Mucosa of descending colon (tissue), 3 donors: ENCODE measurements at regions not wholly inside any gene's neighbourhood (a gene's known extent, or its start where the extent isn't known, plus 50 kb on each side); places are given as distances from the start of the nearest gene placed in this dataset.

Experiments
- ATAC-seq: fragments of 200-7000 bp; cut with Tn5 transposase; one replicate; pipeline ENCODE4 v1.9.1; 2020; ENCODE audit warnings: mild to moderate bottlenecking, moderate library complexity
- DNase-seq, 3 donors: peaks; one replicate each; pipeline ENCODE4 v3.0.0-alpha.2; 2020
- H3K36me3 ChIP-seq: fragments of 200-600 bp; one replicate; pipeline ENCODE4 v1.8.0; 2021; ENCODE audit warnings: low read depth, mild to moderate bottlenecking
- H3K4me1 ChIP-seq: fragments of 200-600 bp; one replicate; pipeline ENCODE4 v1.8.0; 2021; ENCODE audit warnings: low read depth, mild to moderate bottlenecking
- H3K4me3 ChIP-seq: fragments of 200-600 bp; one replicate; pipeline ENCODE4 v1.8.0; 2021; ENCODE audit warnings: mild to moderate bottlenecking
- H3K9me3 ChIP-seq: fragments of 200-600 bp; one replicate; pipeline ENCODE4 v1.8.0; 2021; ENCODE audit warnings: mild to moderate bottlenecking
- CTCF ChIP-seq: fragments of 200-600 bp; IDR thresholded peaks from one replicate; pipeline ENCODE4 v1.8.0; 2022; ENCODE audit warnings: antibody characterized with exemption, mild to moderate bottlenecking
- intact Hi-C, 2 donors: fragments of 100-400 bp; cut with DNase I in 1 of 2; cut with micrococcal nuclease in 1 of 2; formaldehyde crosslinking; loops; one replicate each; pipeline versions ENCODE4 v1.11.0 to v1.11.1; 2022; cut with DNase I, micrococcal nuclease
- donor health status: DM: no; HTN: no; CAD: no; lungs with moderate emphysema.
- donor health status: DM: no; HTN: no; CAD: no.
- donor health status: DM: no; HTN: yes; CAD: no.

- H3K36me3 ChIP-seq: no peaks in the 10 kb centered on the region
- DNase-seq (no peak), ATAC-seq (no peak)
- H3K4me1 ChIP-seq: peaks cover 9% of the 10 kb centered on the region
- no peak for TF ChIP-seq CTCF
- intact Hi-C loops: no loop called here
- no peak overlapping the region for H3K4me3 ChIP-seq
- no peaks in the 10 kb centered on the region for H3K9me3 ChIP-seq
Observed at GRCh38 chr4:24745172-24745895, 50.0 kb upstream of the SOD3 start.
